ENCODE measurements at regions not wholly inside any gene's neighbourhood (a gene's known extent, or its start where the extent isn't known, plus 50 kb on each side); places are given as distances from the start of the nearest gene placed in this dataset.

- intact Hi-C loops (cut with DNase I; ENCODE audit: low total_unique reads): no loop called here
- WGBS, 5 donors: 82 to 94% (median 88%) methylated on average over 5 of the region's 5 CpGs
- TF ChIP-seq POLR2AphosphoS5 (IDR thresholded peaks at IDR 0.05) (no peak), POLR2A (IDR thresholded peaks at IDR 0.05) (no peak)
Measured at GRCh38 chr11:110859240-110859840, 147.1 kb upstream of the ARHGAP20 start.

GRCh38 chr11:110858547-110858921 is 146.3 kb upstream of the ARHGAP20 start:
- TF ChIP-seq POLR2A (IDR thresholded peaks at IDR 0.05) (no peak), POLR2AphosphoS5 (IDR thresholded peaks at IDR 0.05) (no peak), CTCF (IDR thresholded peaks at IDR 0.05 in 8 of 11, conservative IDR thresholded peaks at IDR 0.05 in 3 of 11) (no peak)
- H3K27ac ChIP-seq: no peak overlapping the region
- intact Hi-C loops (cut with DNase I; ENCODE audit: low total_unique reads): no loop called here
- H3K4me3 ChIP-seq: no peak overlapping the region
- 51 to 65% (median 54%) methylated on average over 5 of the region's 5 CpGs for WGBS, 5 donors
- DNase-seq: no peak
- H3K9me3 ChIP-seq: no peaks in the 10 kb centered on the region
- peaks cover 0 to 11% (median 0%) of the 10 kb centered on the region in 6 donors for H3K4me1 ChIP-seq
- no peaks in the 10 kb centered on the region for H3K36me3 ChIP-seq
- no peaks in the 10 kb centered on the region for H3K27me3 ChIP-seq (replicated peaks in 1 of 7)

More at GRCh38 chr11:110859240-110859840, 147.1 kb upstream of the ARHGAP20 start:
- Histone ChIP-seq H3K27ac (no peak overlapping the region), H3K4me1 (peaks cover 0 to 11% (median 0%) of the 10 kb centered on the region in 6 donors), H3K9me3 (no peaks in the 10 kb centered on the region), H3K4me3 (no peak overlapping the region), H3K36me3 (no peaks in the 10 kb centered on the region), H3K27me3 (replicated peaks in 1 of 7) (no peaks in the 10 kb centered on the region)
- DNase-seq: no peak

- H3K36me3 ChIP-seq: no peaks in the 10 kb centered on the region
- intact Hi-C loops (cut with DNase I; ENCODE audit: low total_unique reads): no loop called here
- H3K27ac ChIP-seq: no peak overlapping the region
- H3K27me3 ChIP-seq (replicated peaks in 1 of 7): no peaks in the 10 kb centered on the region
- WGBS, 5 donors: 71 to 92% (median 82%) methylated on average over 4 of the region's 4 CpGs
- no peak overlapping the region for H3K4me3 ChIP-seq
- H3K4me1 ChIP-seq: peaks cover 0 to 11% (median 0%) of the 10 kb centered on the region in 6 donors
- no peaks in the 10 kb centered on the region for H3K9me3 ChIP-seq
- no peak for TF ChIP-seq CTCF (IDR thresholded peaks at IDR 0.05 in 8 of 11, conservative IDR thresholded peaks at IDR 0.05 in 3 of 11)
- TF ChIP-seq POLR2AphosphoS5 (IDR thresholded peaks at IDR 0.05): no peak
- TF ChIP-seq POLR2A (IDR thresholded peaks at IDR 0.05): no peak
- DNase-seq: no peak
Measured at GRCh38 chr11:110857892-110858546, 145.8 kb upstream of the ARHGAP20 start.

- no peak for DNase-seq
- WGBS, 5 donors: 67 to 82% (median 70%) methylated on average over 3 of the region's 3 CpGs
- no peaks in the 10 kb centered on the region for H3K9me3 ChIP-seq
- no peak overlapping the region for H3K4me3 ChIP-seq
- H3K27ac ChIP-seq: no peak overlapping the region
- H3K36me3 ChIP-seq: no peaks in the 10 kb centered on the region
- intact Hi-C loops (cut with DNase I; ENCODE audit: low total_unique reads): no loop called here
- peaks cover 0 to 11% (median 0%) of the 10 kb centered on the region in 6 donors for H3K4me1 ChIP-seq
- TF ChIP-seq POLR2A (IDR thresholded peaks at IDR 0.05) (no peak), POLR2AphosphoS5 (IDR thresholded peaks at IDR 0.05) (no peak), CTCF (IDR thresholded peaks at IDR 0.05 in 8 of 11, conservative IDR thresholded peaks at IDR 0.05 in 3 of 11) (no peak)
- no peaks in the 10 kb centered on the region for H3K27me3 ChIP-seq (replicated peaks in 1 of 7)
Measured at GRCh38 chr11:110856996-110857812, 145.0 kb upstream of the ARHGAP20 start.

All from spleen (tissue), 11 donors.